GM23338 (cell line): ENCODE measurements at regions not wholly inside any gene's neighbourhood (a gene's known extent, or its start where the extent isn't known, plus 50 kb on each side); places are given as distances from the start of the nearest gene placed in this dataset.

Experiments used
- CREB1 ChIP-seq: fragments of 250-450 bp; sonication (Bioruptor Pico); IDR thresholded peaks from 2 replicates; pipeline ENCODE4 v1.5.0; 2020; ENCODE audit warnings: low read depth, mild to moderate bottlenecking, moderate library complexity
- CTCF ChIP-seq, 2 experiments: fragments of 200-600 bp in 1 of 2; sonication (generic) in 1 of 2; conservative IDR thresholded peaks; 2 replicates each; pipeline versions ENCODE4 v1.5.1 to v1.6.1; 2016 to 2017; ENCODE audit warnings: antibody characterized with exemption in 2 of 2, low read depth in 2 of 2, mild to moderate bottlenecking in 2 of 2, moderate library complexity in 1 of 2
- EZH2phosphoT487 ChIP-seq: fragments of 200-600 bp; sonication (generic); IDR thresholded peaks from one replicate; pipeline ENCODE4 v1.8.1; 2018; ENCODE audit warnings: antibody characterized with exemption; ENCODE audit not compliant: unreplicated experiment
- TF ChIP-seq, protein P1 (sequence below): IDR thresholded peaks from one replicate; pipeline ENCODE4 v1.6.1; 2018; ENCODE audit warnings: antibody characterized with exemption; ENCODE audit not compliant: unreplicated experiment

DNA sequence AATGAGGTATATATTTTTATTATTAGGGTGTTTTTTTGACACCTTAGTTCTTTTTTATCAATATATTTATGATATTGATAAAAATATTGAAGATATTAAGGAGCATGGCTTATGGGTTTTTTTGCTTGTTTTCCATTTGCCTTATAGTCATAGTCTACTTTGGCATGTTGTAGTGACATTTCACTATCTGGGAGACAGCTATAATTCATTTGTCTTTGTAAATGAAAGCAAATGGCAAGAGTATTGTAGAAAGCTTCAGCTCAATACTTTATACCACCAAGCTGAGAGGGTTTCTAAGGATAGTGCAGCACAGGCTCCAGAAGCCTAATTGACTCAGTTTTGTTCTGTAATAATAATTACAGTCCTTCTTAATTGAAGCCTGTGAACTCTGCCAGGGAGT lies 1182.3 kb downstream of the EFNA5 start:
- no peak for TF ChIP-seq EZH2phosphoT487
- no peak for TF ChIP-seq CTCF (conservative IDR thresholded peaks at IDR 0.05; ENCODE audit: low read depth in 2 of 2)
- TF ChIP-seq, protein P1, sequence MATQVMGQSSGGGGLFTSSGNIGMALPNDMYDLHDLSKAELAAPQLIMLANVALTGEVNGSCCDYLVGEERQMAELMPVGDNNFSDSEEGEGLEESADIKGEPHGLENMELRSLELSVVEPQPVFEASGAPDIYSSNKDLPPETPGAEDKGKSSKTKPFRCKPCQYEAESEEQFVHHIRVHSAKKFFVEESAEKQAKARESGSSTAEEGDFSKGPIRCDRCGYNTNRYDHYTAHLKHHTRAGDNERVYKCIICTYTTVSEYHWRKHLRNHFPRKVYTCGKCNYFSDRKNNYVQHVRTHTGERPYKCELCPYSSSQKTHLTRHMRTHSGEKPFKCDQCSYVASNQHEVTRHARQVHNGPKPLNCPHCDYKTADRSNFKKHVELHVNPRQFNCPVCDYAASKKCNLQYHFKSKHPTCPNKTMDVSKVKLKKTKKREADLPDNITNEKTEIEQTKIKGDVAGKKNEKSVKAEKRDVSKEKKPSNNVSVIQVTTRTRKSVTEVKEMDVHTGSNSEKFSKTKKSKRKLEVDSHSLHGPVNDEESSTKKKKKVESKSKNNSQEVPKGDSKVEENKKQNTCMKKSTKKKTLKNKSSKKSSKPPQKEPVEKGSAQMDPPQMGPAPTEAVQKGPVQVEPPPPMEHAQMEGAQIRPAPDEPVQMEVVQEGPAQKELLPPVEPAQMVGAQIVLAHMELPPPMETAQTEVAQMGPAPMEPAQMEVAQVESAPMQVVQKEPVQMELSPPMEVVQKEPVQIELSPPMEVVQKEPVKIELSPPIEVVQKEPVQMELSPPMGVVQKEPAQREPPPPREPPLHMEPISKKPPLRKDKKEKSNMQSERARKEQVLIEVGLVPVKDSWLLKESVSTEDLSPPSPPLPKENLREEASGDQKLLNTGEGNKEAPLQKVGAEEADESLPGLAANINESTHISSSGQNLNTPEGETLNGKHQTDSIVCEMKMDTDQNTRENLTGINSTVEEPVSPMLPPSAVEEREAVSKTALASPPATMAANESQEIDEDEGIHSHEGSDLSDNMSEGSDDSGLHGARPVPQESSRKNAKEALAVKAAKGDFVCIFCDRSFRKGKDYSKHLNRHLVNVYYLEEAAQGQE, result no peak
- TF ChIP-seq CREB1 (CRISPR knock-in tag), result no peak
